ENCODE measurements at regions not wholly inside any gene's neighbourhood (a gene's known extent, or its start where the extent isn't known, plus 50 kb on each side); places are given as distances from the start of the nearest gene placed in this dataset.

- Histone ChIP-seq H3K4me1 (no peaks in the 10 kb centered on the region), H3K27ac (no peak overlapping the region), H3K9me3 (no peaks in the 10 kb centered on the region), H3K36me3 (replicated peaks in 1 of 2; ENCODE audit: insufficient read depth in 1 of 2, low read depth in 2 of 2) (no peaks in the 10 kb centered on the region), H3K4me3 (no peak overlapping the region), H3K27me3 (no peaks in the 10 kb centered on the region)
- DNase-seq = no peak
- intact Hi-C loops (cut with DNase I) = no loop called here
- TF ChIP-seq CTCF (IDR thresholded peaks at IDR 0.05) = no peak
- no peak for ATAC-seq
Observed at GRCh38 chr7:9102846-9103245, 669.4 kb downstream of the NXPH1 start.

- Histone ChIP-seq H3K4me1 (no peaks in the 10 kb centered on the region), H3K27me3 (no peaks in the 10 kb centered on the region), H3K27ac (no peak overlapping the region), H3K4me3 (no peak overlapping the region), H3K36me3 (replicated peaks in 1 of 2; ENCODE audit: insufficient read depth in 1 of 2, low read depth in 2 of 2) (no peaks in the 10 kb centered on the region), H3K9me3 (no peaks in the 10 kb centered on the region)
- intact Hi-C loops (cut with DNase I) = no loop called here
- WGBS, 2 donors = 82 to 85% methylated on average over 3 of the region's 3 CpGs
- no peak for DNase-seq
- no peak for ATAC-seq
- TF ChIP-seq CTCF (IDR thresholded peaks at IDR 0.05) = no peak
- no peak for TF ChIP-seq POLR2A (IDR thresholded peaks at IDR 0.05)
Observed at GRCh38 chr7:9106747-9107146, 673.3 kb downstream of the NXPH1 start.

GRCh38 chr7:9120331-9120730 lies 686.9 kb downstream of the NXPH1 start:
- Histone ChIP-seq H3K36me3 (replicated peaks in 1 of 2; ENCODE audit: insufficient read depth in 1 of 2, low read depth in 2 of 2) (no peaks in the 10 kb centered on the region), H3K4me3 (no peak overlapping the region), H3K4me1 (no peaks in the 10 kb centered on the region), H3K27ac (no peak overlapping the region), H3K9me3 (no peaks in the 10 kb centered on the region), H3K27me3 (no peaks in the 10 kb centered on the region)
- intact Hi-C loops (cut with DNase I) = no loop called here
- TF ChIP-seq POLR2A (IDR thresholded peaks at IDR 0.05) (no peak), CTCF (IDR thresholded peaks at IDR 0.05) (no peak)
- DNase-seq = no peak
- no peak for ATAC-seq

GRCh38 chr7:9124320-9124719 lies 690.9 kb downstream of the NXPH1 start:
- H3K27ac ChIP-seq = no peak overlapping the region
- no peaks in the 10 kb centered on the region for H3K27me3 ChIP-seq
- intact Hi-C loops (cut with DNase I) = no loop called here
- H3K36me3 ChIP-seq (replicated peaks in 1 of 2; ENCODE audit: insufficient read depth in 1 of 2, low read depth in 2 of 2) = no peaks in the 10 kb centered on the region
- no peak overlapping the region for H3K4me3 ChIP-seq
- ATAC-seq = no peak
- 54 to 55% methylated on average over 2 of the region's 2 CpGs for WGBS, 2 donors
- H3K9me3 ChIP-seq = no peaks in the 10 kb centered on the region
- H3K4me1 ChIP-seq = no peaks in the 10 kb centered on the region
- TF ChIP-seq POLR2A (IDR thresholded peaks at IDR 0.05) (no peak), CTCF (IDR thresholded peaks at IDR 0.05) (no peak)
- DNase-seq = no peak

- TF ChIP-seq POLR2A (IDR thresholded peaks at IDR 0.05) = no peak
- TF ChIP-seq CTCF (IDR thresholded peaks at IDR 0.05) = no peak
- no peaks in the 10 kb centered on the region for H3K36me3 ChIP-seq (replicated peaks in 1 of 2; ENCODE audit: insufficient read depth in 1 of 2, low read depth in 2 of 2)
- no peaks in the 10 kb centered on the region for H3K4me1 ChIP-seq
- no peak overlapping the region for H3K4me3 ChIP-seq
- intact Hi-C loops (cut with DNase I) = no loop called here
- DNase-seq = no peak
- H3K27ac ChIP-seq = no peak overlapping the region
- no peaks in the 10 kb centered on the region for H3K9me3 ChIP-seq
- no peaks in the 10 kb centered on the region for H3K27me3 ChIP-seq
- ATAC-seq = no peak
Observed at GRCh38 chr7:9125246-9125645, 691.8 kb downstream of the NXPH1 start.
